Parathyroid adenoma (tissue), 2 donors: ENCODE measurements at regions not wholly inside any gene's neighbourhood (a gene's known extent, or its start where the extent isn't known, plus 50 kb on each side); places are given as distances from the start of the nearest gene placed in this dataset.

ENCODE experiments used
- H2AFZ ChIP-seq: fragments of 300-600 bp; sonication (generic); one replicate; pipeline ENCODE4 v1.7.0; 2017; ENCODE audit warnings: antibody characterized with exemption, mild to moderate bottlenecking
- H3K27ac ChIP-seq: fragments of 300-600 bp; sonication (generic); one replicate; pipeline ENCODE4 v1.7.0; 2017
- H3K27me3 ChIP-seq: fragments of 300-600 bp; sonication (generic); one replicate; pipeline ENCODE4 v1.7.0; 2017; ENCODE audit warnings: low read length; ENCODE audit not compliant: control insufficient read depth, insufficient read depth
- H3K36me3 ChIP-seq: fragments of 300-600 bp; sonication (generic); one replicate; pipeline ENCODE4 v1.7.0; 2017; ENCODE audit warnings: low read length; ENCODE audit not compliant: control insufficient read depth, insufficient read depth
- H3K4me1 ChIP-seq: fragments of 300-600 bp; sonication (generic); one replicate; pipeline ENCODE4 v1.7.0; 2017; ENCODE audit warnings: control low read depth
- H3K4me2 ChIP-seq: fragments of 300-600 bp; sonication (generic); one replicate; pipeline ENCODE4 v1.7.0; 2017; ENCODE audit warnings: low read length
- H3K4me3 ChIP-seq: fragments of 300-600 bp; sonication (generic); one replicate; pipeline ENCODE4 v1.7.0; 2017; ENCODE audit warnings: low read depth, low read length
- H3K79me2 ChIP-seq: fragments of 300-600 bp; sonication (generic); one replicate; pipeline ENCODE4 v1.7.0; 2017; ENCODE audit warnings: control low read depth
- H3K9ac ChIP-seq: fragments of 300-600 bp; sonication (generic); one replicate; pipeline ENCODE4 v1.7.0; 2017; ENCODE audit warnings: mild to moderate bottlenecking
- H3K9me3 ChIP-seq: fragments of 300-600 bp; sonication (generic); one replicate; pipeline ENCODE4 v1.7.0; 2017; ENCODE audit warnings: low read length; ENCODE audit not compliant: control insufficient read depth
- TF ChIP-seq, protein P1 (sequence below): fragments of 300-600 bp; sonication (generic); IDR thresholded peaks from one replicate; pipeline ENCODE4 v1.7.0; 2017; ENCODE audit warnings: antibody characterized with exemption, mild to moderate bottlenecking
- donor health status: primary hyperparathyroidism.

DNA sequence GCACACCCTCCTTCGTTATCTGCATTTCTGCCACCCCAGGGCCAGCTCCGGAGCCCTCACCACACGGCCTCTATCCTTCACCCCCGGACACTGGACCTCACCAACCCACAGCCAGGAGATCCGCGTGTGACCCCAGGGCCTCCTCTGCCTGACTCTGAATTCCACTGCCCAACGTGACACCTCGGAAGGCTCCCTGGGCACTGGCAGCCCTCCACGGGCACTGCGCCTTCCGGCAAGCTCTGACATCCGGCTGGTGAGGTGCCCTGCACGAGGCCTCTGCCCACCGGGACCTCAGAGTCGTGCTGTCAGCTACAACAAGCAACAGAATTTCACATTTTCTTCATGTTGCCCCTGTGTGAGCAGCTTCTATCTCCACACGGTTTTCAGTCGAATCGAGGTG is 148.3 kb downstream of the CRYBB2 start:
- Histone ChIP-seq H3K4me1 (no peaks in the 10 kb centered on the region), H3K9ac (no peak overlapping the region), H3K36me3 (no peaks in the 10 kb centered on the region), H3K4me2 (no peak overlapping the region), H3K27me3 (no peaks in the 10 kb centered on the region), H3K9me3 (no peaks in the 10 kb centered on the region), H2AFZ (no peak overlapping the region), H3K4me3 (no peak overlapping the region), H3K27ac (no peak overlapping the region), H3K79me2 (peaks cover 5% of the 10 kb centered on the region)
- TF ChIP-seq, protein P1, sequence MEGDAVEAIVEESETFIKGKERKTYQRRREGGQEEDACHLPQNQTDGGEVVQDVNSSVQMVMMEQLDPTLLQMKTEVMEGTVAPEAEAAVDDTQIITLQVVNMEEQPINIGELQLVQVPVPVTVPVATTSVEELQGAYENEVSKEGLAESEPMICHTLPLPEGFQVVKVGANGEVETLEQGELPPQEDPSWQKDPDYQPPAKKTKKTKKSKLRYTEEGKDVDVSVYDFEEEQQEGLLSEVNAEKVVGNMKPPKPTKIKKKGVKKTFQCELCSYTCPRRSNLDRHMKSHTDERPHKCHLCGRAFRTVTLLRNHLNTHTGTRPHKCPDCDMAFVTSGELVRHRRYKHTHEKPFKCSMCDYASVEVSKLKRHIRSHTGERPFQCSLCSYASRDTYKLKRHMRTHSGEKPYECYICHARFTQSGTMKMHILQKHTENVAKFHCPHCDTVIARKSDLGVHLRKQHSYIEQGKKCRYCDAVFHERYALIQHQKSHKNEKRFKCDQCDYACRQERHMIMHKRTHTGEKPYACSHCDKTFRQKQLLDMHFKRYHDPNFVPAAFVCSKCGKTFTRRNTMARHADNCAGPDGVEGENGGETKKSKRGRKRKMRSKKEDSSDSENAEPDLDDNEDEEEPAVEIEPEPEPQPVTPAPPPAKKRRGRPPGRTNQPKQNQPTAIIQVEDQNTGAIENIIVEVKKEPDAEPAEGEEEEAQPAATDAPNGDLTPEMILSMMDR, result no peak

DNA sequence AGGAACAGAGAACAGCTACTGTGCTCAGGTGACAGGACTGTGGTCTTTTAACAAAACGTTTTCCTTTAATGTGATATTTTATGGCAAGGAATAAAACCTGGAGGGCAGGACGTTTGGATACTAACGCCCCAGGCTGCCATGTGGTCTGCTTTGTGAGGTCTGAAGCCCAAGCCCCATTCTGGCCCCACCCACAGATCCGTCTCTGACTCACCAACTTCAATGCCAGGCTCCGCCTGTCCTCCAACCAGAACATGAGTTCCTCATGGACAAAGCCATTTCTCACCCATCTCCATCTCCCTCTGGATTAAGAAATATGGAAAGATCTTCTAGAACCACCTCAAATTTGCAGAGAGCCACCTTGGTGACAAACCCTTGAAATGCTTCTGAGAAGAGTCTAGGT is 148.8 kb downstream of the CRYBB2 start:
- Histone ChIP-seq H3K9me3 (no peaks in the 10 kb centered on the region), H3K9ac (no peak overlapping the region), H3K36me3 (no peaks in the 10 kb centered on the region), H2AFZ (no peak overlapping the region), H3K4me3 (no peak overlapping the region), H3K27me3 (no peaks in the 10 kb centered on the region), H3K79me2 (peaks cover 5% of the 10 kb centered on the region), H3K4me1 (no peaks in the 10 kb centered on the region), H3K4me2 (no peak overlapping the region), H3K27ac (no peak overlapping the region)
- TF ChIP-seq, protein P1, result no peak

- Histone ChIP-seq H3K4me2 (no peak overlapping the region), H3K27ac (no peak overlapping the region), H3K79me2 (peaks cover 5% of the 10 kb centered on the region), H3K9me3 (no peaks in the 10 kb centered on the region), H3K4me1 (no peaks in the 10 kb centered on the region), H3K9ac (no peak overlapping the region), H2AFZ (no peak overlapping the region), H3K4me3 (no peak overlapping the region), H3K36me3 (no peaks in the 10 kb centered on the region), H3K27me3 (no peaks in the 10 kb centered on the region)
- TF ChIP-seq, protein P1, result no peak
Measured at GRCh38 chr22:25369041-25369440, 149.6 kb downstream of the CRYBB2 start.

GRCh38 chr22:25370322-25370721 is 150.9 kb downstream of the CRYBB2 start:
- H3K27ac ChIP-seq, result no peak overlapping the region
- no peaks in the 10 kb centered on the region for H3K27me3 ChIP-seq
- H3K4me2 ChIP-seq, result no peak overlapping the region
- H2AFZ ChIP-seq, result no peak overlapping the region
- TF ChIP-seq, protein P1, result no peak
- no peaks in the 10 kb centered on the region for H3K9me3 ChIP-seq
- no peaks in the 10 kb centered on the region for H3K4me1 ChIP-seq
- H3K36me3 ChIP-seq, result no peaks in the 10 kb centered on the region
- no peak overlapping the region for H3K9ac ChIP-seq
- H3K79me2 ChIP-seq, result peaks cover 5% of the 10 kb centered on the region
- no peak overlapping the region for H3K4me3 ChIP-seq

- Histone ChIP-seq H3K36me3 (no peaks in the 10 kb centered on the region), H3K4me3 (no peak overlapping the region), H3K27me3 (no peaks in the 10 kb centered on the region), H3K9me3 (no peaks in the 10 kb centered on the region), H3K4me1 (no peaks in the 10 kb centered on the region), H3K4me2 (no peak overlapping the region), H2AFZ (no peak overlapping the region), H3K27ac (no peak overlapping the region), H3K79me2 (peaks cover 10% of the 10 kb centered on the region), H3K9ac (no peak overlapping the region)
- TF ChIP-seq, protein P1, result no peak
Measured at GRCh38 chr22:25372000-25372595, 152.7 kb downstream of the CRYBB2 start.
